Muscle layer of duodenum (tissue), 2 donors: ENCODE measurements at regions not wholly inside any gene's neighbourhood (a gene's known extent, or its start where the extent isn't known, plus 50 kb on each side); places are given as distances from the start of the nearest gene placed in this dataset.

Experiments
- H3K27ac ChIP-seq: one replicate; pipeline ENCODE4 v1.7.0; 2013; ENCODE audit warnings: mild to moderate bottlenecking, low read length
- H3K27me3 ChIP-seq: one replicate; pipeline ENCODE4 v1.7.0; 2013; ENCODE audit warnings: low read depth, mild to moderate bottlenecking, control low read depth, low read length
- H3K36me3 ChIP-seq, 2 donors: one replicate each; pipeline ENCODE4 v1.7.0; 2013; ENCODE audit warnings: low read length in 2 of 2, control low read depth in 1 of 2, mild to moderate bottlenecking in 1 of 2; ENCODE audit not compliant: insufficient read depth in 2 of 2, control insufficient read depth in 1 of 2
- H3K4me1 ChIP-seq, 2 donors: one replicate each; pipeline ENCODE4 v1.7.0; 2013; ENCODE audit warnings: low read length in 2 of 2, mild to moderate bottlenecking in 2 of 2, control low read depth in 1 of 2, moderate library complexity in 1 of 2; ENCODE audit not compliant: insufficient read depth in 2 of 2, control insufficient read depth in 1 of 2
- H3K4me3 ChIP-seq, 2 donors: one replicate each; pipeline ENCODE4 v1.7.0; 2013; ENCODE audit warnings: low read length in 2 of 2, low read depth in 1 of 2, mild to moderate bottlenecking in 1 of 2
- H3K9me3 ChIP-seq, 2 donors: one replicate each; pipeline ENCODE4 v1.7.0; 2013; ENCODE audit warnings: low read length in 2 of 2, control low read depth in 1 of 2, mild to moderate bottlenecking in 1 of 2; ENCODE audit not compliant: control insufficient read depth in 1 of 2
- donor health status: healthy.

GRCh38 chr2:3075316-3075990 lies 302.2 kb downstream of the EIPR1 start:
- Histone ChIP-seq H3K4me1 (no peaks in the 10 kb centered on the region), H3K27ac (no peak overlapping the region), H3K36me3 (no peaks in the 10 kb centered on the region), H3K4me3 (no peak overlapping the region), H3K27me3 (no peaks in the 10 kb centered on the region), H3K9me3 (no peaks in the 10 kb centered on the region)

- no peaks in the 10 kb centered on the region for H3K9me3 ChIP-seq
- no peak overlapping the region for H3K27ac ChIP-seq
- H3K36me3 ChIP-seq = no peaks in the 10 kb centered on the region
- no peaks in the 10 kb centered on the region for H3K27me3 ChIP-seq
- H3K4me1 ChIP-seq = no peaks in the 10 kb centered on the region
- H3K4me3 ChIP-seq = no peak overlapping the region
Measured at GRCh38 chr2:3073704-3074103, 303.9 kb downstream of the EIPR1 start.

- no peaks in the 10 kb centered on the region for H3K4me1 ChIP-seq
- no peaks in the 10 kb centered on the region for H3K36me3 ChIP-seq
- H3K9me3 ChIP-seq = no peaks in the 10 kb centered on the region
- H3K27me3 ChIP-seq = no peaks in the 10 kb centered on the region
- H3K27ac ChIP-seq = no peak overlapping the region
- no peak overlapping the region for H3K4me3 ChIP-seq
Measured at GRCh38 chr2:3073041-3073595, 304.5 kb downstream of the EIPR1 start.

- H3K36me3 ChIP-seq = no peaks in the 10 kb centered on the region
- no peak overlapping the region for H3K27ac ChIP-seq
- H3K27me3 ChIP-seq = no peaks in the 10 kb centered on the region
- no peak overlapping the region for H3K4me3 ChIP-seq
- no peaks in the 10 kb centered on the region for H3K4me1 ChIP-seq
- peaks cover 0 to 2% of the 10 kb centered on the region in 2 donors for H3K9me3 ChIP-seq
Measured at GRCh38 chr2:3071685-3072263, 305.8 kb downstream of the EIPR1 start.

- no peaks in the 10 kb centered on the region for H3K4me1 ChIP-seq
- no peak overlapping the region for H3K27ac ChIP-seq
- no peaks in the 10 kb centered on the region for H3K36me3 ChIP-seq
- no peak overlapping the region for H3K4me3 ChIP-seq
- peaks cover 0 to 2% of the 10 kb centered on the region in 2 donors for H3K9me3 ChIP-seq
- no peaks in the 10 kb centered on the region for H3K27me3 ChIP-seq
Measured at GRCh38 chr2:3066831-3067230, 310.8 kb downstream of the EIPR1 start.

- Histone ChIP-seq H3K9me3 (peaks cover 0 to 2% of the 10 kb centered on the region in 2 donors), H3K27me3 (no peaks in the 10 kb centered on the region), H3K4me3 (no peak overlapping the region)
Measured at GRCh38 chr2:3065928-3066327, 311.7 kb downstream of the EIPR1 start.

GRCh38 chr2:3062476-3063260 lies 314.9 kb downstream of the EIPR1 start:
- no peaks in the 10 kb centered on the region for H3K9me3 ChIP-seq
- H3K4me1 ChIP-seq = no peaks in the 10 kb centered on the region
- no peak overlapping the region for H3K27ac ChIP-seq
- H3K36me3 ChIP-seq = no peaks in the 10 kb centered on the region
- H3K27me3 ChIP-seq = no peaks in the 10 kb centered on the region
- no peak overlapping the region for H3K4me3 ChIP-seq

More at GRCh38 chr2:3065928-3066327, 311.7 kb downstream of the EIPR1 start:
- Histone ChIP-seq H3K36me3 (no peaks in the 10 kb centered on the region), H3K4me1 (no peaks in the 10 kb centered on the region), H3K27ac (no peak overlapping the region)

GRCh38 chr2:3060049-3060448 lies 317.6 kb downstream of the EIPR1 start:
- no peak overlapping the region for H3K4me3 ChIP-seq
- H3K36me3 ChIP-seq = no peaks in the 10 kb centered on the region
- no peaks in the 10 kb centered on the region for H3K9me3 ChIP-seq
- no peaks in the 10 kb centered on the region for H3K4me1 ChIP-seq
- H3K27ac ChIP-seq = no peak overlapping the region
- no peaks in the 10 kb centered on the region for H3K27me3 ChIP-seq

- H3K27ac ChIP-seq = no peak overlapping the region
- H3K4me1 ChIP-seq = no peaks in the 10 kb centered on the region
- no peak overlapping the region for H3K4me3 ChIP-seq
- no peaks in the 10 kb centered on the region for H3K36me3 ChIP-seq
- no peaks in the 10 kb centered on the region for H3K9me3 ChIP-seq
- H3K27me3 ChIP-seq = no peaks in the 10 kb centered on the region
Measured at GRCh38 chr2:3059141-3059925, 318.3 kb downstream of the EIPR1 start.

GRCh38 chr2:3054066-3054465 lies 323.6 kb downstream of the EIPR1 start:
- H3K27ac ChIP-seq = no peak overlapping the region
- H3K36me3 ChIP-seq = no peaks in the 10 kb centered on the region

GRCh38 chr2:3051266-3051665 lies 326.4 kb downstream of the EIPR1 start:
- Histone ChIP-seq H3K27ac (no peak overlapping the region), H3K9me3 (no peaks in the 10 kb centered on the region), H3K4me1 (no peaks in the 10 kb centered on the region), H3K4me3 (no peak overlapping the region), H3K27me3 (no peaks in the 10 kb centered on the region), H3K36me3 (no peaks in the 10 kb centered on the region)

More at GRCh38 chr2:3054066-3054465, 323.6 kb downstream of the EIPR1 start:
- no peaks in the 10 kb centered on the region for H3K4me1 ChIP-seq
- no peaks in the 10 kb centered on the region for H3K27me3 ChIP-seq
- H3K4me3 ChIP-seq = no peak overlapping the region
- H3K9me3 ChIP-seq = no peaks in the 10 kb centered on the region
